ENCODE measurements at regions not wholly inside any gene's neighbourhood (a gene's known extent, or its start where the extent isn't known, plus 50 kb on each side); places are given as distances from the start of the nearest gene placed in this dataset.

DNA sequence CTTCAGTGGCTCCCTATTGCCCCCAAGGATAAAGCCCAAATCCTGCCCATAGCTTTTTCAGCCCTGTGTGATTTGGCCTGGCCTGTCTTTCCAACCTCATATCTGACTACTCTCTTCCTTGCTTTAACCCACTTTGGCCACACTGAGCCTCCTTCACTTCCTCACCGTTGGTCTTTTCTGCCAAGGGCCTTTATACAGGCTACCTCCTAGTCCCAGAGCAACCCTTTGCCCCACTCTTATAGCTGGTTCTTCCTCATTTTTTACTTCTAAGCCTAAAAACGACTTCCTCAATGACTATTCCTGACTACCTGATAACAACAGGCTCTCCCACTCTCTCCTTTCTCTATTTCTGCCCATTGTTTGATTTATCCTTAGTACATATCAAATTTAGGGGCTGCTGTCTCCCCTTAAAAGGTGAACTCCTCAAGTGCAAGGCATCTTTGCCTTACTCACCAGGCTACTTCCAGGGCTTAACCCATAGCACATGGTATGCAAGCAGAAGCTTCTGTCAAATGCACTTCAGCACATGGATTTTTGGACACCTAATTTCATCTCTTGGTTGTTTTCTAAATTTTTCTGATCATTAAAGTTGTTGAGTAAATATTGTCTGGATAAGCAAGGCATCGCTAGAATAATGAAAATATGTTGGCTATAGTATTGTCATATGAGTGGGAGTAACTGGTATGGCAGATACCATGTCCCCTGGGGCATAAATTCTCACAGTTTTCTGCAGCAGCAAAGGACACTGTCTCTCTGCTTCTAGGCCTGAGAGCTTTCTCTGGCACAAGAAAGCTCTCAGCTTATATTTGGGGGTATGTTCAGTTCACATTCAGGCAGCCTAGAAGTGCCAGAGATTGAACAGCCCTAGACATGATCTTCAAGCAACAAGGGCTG is 201.5 kb upstream of the GPR26 start:
- DNase-seq (ENCODE audit: low read depth): no peak
- no peak overlapping the region for H3K4me3 ChIP-seq (ENCODE audit: low read depth, low read length)
- TF ChIP-seq, protein P1, sequence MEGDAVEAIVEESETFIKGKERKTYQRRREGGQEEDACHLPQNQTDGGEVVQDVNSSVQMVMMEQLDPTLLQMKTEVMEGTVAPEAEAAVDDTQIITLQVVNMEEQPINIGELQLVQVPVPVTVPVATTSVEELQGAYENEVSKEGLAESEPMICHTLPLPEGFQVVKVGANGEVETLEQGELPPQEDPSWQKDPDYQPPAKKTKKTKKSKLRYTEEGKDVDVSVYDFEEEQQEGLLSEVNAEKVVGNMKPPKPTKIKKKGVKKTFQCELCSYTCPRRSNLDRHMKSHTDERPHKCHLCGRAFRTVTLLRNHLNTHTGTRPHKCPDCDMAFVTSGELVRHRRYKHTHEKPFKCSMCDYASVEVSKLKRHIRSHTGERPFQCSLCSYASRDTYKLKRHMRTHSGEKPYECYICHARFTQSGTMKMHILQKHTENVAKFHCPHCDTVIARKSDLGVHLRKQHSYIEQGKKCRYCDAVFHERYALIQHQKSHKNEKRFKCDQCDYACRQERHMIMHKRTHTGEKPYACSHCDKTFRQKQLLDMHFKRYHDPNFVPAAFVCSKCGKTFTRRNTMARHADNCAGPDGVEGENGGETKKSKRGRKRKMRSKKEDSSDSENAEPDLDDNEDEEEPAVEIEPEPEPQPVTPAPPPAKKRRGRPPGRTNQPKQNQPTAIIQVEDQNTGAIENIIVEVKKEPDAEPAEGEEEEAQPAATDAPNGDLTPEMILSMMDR (conservative IDR thresholded peaks at IDR 0.05; ENCODE audit: low read depth, low read length): no peak

DNA sequence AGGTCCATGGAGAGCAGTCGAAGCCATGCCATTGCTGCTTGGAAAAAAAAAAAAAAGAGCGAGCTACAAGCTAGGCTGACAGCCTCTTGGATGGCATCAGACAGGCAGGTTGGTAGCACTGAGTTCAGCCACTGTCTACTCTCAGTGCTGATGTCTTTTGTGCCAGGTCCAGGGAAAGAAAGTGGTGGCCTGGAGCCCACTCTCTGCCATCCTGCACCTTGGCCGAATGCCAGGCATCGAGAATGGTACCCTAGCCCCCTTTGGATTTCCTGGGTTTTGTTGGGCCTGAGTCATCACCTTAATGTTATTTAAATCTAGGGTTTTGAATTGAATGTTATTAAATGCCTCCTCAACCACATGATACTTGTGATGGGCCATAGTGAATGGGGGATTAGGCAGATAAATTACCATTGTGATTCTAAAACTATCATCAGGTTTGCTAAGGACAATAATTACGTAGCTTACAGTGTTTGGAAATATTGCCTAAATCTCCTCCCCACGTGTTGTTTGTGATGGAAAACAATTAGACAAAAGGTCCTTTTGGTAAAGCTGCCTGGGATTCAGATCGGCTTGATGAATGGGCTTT is 195.7 kb upstream of the GPR26 start:
- TF ChIP-seq, protein P1 (conservative IDR thresholded peaks at IDR 0.05; ENCODE audit: low read depth, low read length): no peak
- H3K4me3 ChIP-seq (ENCODE audit: low read depth, low read length): no peak overlapping the region

DNA sequence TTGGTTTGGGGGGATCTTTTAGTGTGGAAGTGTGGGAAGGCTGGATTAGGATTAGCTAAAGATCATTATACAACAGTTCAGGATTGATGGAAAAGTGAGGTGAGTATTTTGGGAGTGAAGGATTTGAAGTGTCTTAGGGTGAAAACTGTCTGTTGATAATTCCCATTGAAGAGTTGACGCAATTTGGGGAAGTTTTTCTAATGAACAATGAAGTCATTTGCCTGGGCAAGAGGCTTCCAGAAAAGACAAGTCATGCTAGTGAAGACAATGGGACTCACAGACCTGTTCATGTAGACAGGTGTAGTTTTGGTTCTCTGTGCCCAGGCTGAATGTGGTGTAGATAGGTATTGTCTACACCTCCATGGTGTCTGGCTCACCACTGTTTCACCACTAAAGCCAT is 194.3 kb upstream of the GPR26 start:
- TF ChIP-seq, protein P1 (conservative IDR thresholded peaks at IDR 0.05; ENCODE audit: low read depth, low read length): no peak
- H3K4me3 ChIP-seq (ENCODE audit: low read depth, low read length): no peak overlapping the region

More for the DNA sequence above, 195.7 kb upstream of the GPR26 start:
- DNase-seq (ENCODE audit: low read depth): no peak

DNA sequence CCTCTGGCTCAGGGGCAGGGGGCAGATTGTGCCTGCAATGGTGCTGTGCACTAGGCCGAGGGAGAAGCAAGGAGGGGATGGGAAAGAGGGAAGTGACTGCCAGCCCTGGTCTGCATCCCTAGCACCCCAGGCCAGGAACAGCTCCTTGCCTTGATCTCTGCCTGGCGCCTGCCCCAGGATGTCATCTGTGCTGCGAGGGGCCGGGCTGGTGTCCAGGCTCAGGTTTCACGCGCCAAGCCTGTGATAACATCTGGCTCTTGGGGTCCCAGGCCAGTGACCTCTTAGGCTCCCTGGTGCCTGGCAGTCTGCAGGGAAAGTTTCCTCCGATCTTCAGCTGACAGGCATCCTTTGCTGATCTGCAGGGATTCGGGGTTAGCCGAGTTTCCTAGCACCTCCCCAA is 193.5 kb upstream of the GPR26 start:
- no peak overlapping the region for H3K4me3 ChIP-seq (ENCODE audit: low read depth, low read length)
- no peak for DNase-seq (ENCODE audit: low read depth)
- TF ChIP-seq, protein P1 (conservative IDR thresholded peaks at IDR 0.05; ENCODE audit: low read depth, low read length): no peak

More for the DNA sequence above, 194.3 kb upstream of the GPR26 start:
- no peak for DNase-seq (ENCODE audit: low read depth)

DNA sequence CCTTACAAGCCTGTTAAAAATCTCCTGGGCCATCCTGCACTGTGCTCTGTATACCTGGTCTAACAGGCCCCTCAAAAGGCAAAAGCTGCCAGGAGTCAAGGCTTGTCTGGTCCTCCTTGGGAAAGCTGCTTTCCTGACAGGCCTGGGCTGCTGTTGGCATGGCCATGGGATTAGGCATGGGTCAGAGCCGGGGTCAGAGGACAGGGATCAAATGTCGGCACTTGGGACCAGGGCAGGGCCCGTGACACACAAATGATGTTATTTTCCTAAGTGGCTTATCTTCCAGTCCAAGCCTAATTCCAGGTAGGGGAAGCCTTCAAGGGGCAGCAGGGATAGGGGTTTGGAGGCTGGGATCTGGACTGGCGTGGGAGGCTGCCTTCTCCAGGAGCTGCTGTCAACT is 191.5 kb upstream of the GPR26 start:
- no peak for DNase-seq (ENCODE audit: low read depth)
- TF ChIP-seq, protein P1 (conservative IDR thresholded peaks at IDR 0.05; ENCODE audit: low read depth, low read length): no peak
- H3K4me3 ChIP-seq (ENCODE audit: low read depth, low read length): no peak overlapping the region

DNA sequence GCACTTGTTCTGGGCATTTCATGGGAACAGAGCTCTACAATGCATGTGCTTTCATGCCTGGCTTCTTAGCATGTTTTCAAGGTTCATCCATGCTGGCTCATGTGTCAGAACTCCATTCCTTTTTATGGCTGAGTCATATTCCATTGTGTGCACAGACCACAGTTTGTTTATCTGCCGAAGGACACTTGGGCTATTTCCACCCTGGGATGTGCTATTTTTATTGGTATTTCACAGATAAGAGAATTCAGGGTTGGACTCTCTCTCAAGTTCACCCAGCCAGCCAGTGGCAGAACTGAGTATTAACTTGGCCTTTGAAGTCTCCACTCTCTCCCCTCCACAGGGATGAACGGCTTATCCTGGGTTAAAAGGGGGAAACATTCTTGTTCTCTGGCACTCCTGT is 190.7 kb upstream of the GPR26 start:
- H3K4me3 ChIP-seq (ENCODE audit: low read depth, low read length): no peak overlapping the region
- DNase-seq (ENCODE audit: low read depth): no peak
- TF ChIP-seq, protein P1 (conservative IDR thresholded peaks at IDR 0.05; ENCODE audit: low read depth, low read length): no peak
